Sigmoid colon (tissue), 6 donors: ENCODE measurements at regions not wholly inside any gene's neighbourhood (a gene's known extent, or its start where the extent isn't known, plus 50 kb on each side); places are given as distances from the start of the nearest gene placed in this dataset.

Source experiments
- DNase-seq: peaks from one replicate; pipeline ENCODE4 v3.0.0-alpha.2; 2019
- H3K27ac ChIP-seq, 4 donors: fragments of 200-600 bp; sonication (generic); one replicate each; pipeline ENCODE4 v1.5.1; 2016 to 2019; ENCODE audit warnings: mild to moderate bottlenecking in 1 of 4
- H3K27me3 ChIP-seq, 3 donors: fragments of 200-600 bp; sonication (generic); one replicate each; pipeline ENCODE4 v1.5.1; 2019; ENCODE audit warnings: mild to moderate bottlenecking in 1 of 3
- H3K36me3 ChIP-seq, 4 donors: fragments of 200-600 bp; sonication (generic); one replicate each; pipeline ENCODE4 v1.5.1; 2016 to 2019
- H3K4me1 ChIP-seq, 4 donors: fragments of 200-600 bp; sonication (generic); one replicate each; pipeline ENCODE4 v1.5.1; 2017 to 2019
- H3K4me3 ChIP-seq, 4 donors: fragments of 200-600 bp; sonication (generic); one replicate each; pipeline ENCODE4 v1.5.1; 2017 to 2019; ENCODE audit warnings: mild to moderate bottlenecking in 2 of 4, moderate library complexity in 1 of 4
- H3K9me3 ChIP-seq, 4 donors: fragments of 200-600 bp in 3 of 4; sonication (generic) in 3 of 4; one replicate each; pipeline versions ENCODE4 v1.5.1 to v1.6.1; 2013 to 2019
- CTCF ChIP-seq, 4 experiments: fragments of 450-650 bp in 3 of 4; fragments of 200-600 bp in 1 of 4; IDR thresholded peaks; one replicate each; pipeline ENCODE4 v1.5.1; 2016 to 2019; ENCODE audit warnings: antibody characterized with exemption in 4 of 4, mild to moderate bottlenecking in 3 of 4, moderate library complexity in 2 of 4
- EP300 ChIP-seq, 4 donors: sonication (generic); formaldehyde crosslinking; IDR thresholded peaks; one replicate each; pipeline ENCODE4 v1.6.1; 2017; ENCODE audit warnings: antibody characterized with exemption in 4 of 4
- POLR2A ChIP-seq, 2 donors: fragments of 450-650 bp; IDR thresholded peaks; one replicate each; pipeline ENCODE4 v1.6.1; 2016; ENCODE audit warnings: antibody characterized with exemption in 2 of 2, mild to moderate bottlenecking in 2 of 2, moderate library complexity in 2 of 2
- POLR2AphosphoS5 ChIP-seq, 4 donors: sonication (generic); formaldehyde crosslinking; IDR thresholded peaks; one replicate each; pipeline ENCODE4 v1.6.1; 2017; ENCODE audit warnings: antibody characterized with exemption in 4 of 4
- WGBS, 2 donors: extraction: QIAGEN DNeasy Blood & Tissue Kit; methylation state at CpG; one replicate each; pipeline ENCODE4 v1.1.7; 2013; 5-methylcytosine and 5-hydroxymethylcytosine counted together
- intact Hi-C: fragments of 100-400 bp; cut with DNase I; formaldehyde crosslinking; loops from one replicate; pipeline ENCODE4 v1.15.1; 2023
- donor health status: healthy with polysubstance abuse.
- donor health status: healthy.

GRCh38 chr13:26996965-26997752 lies 174.5 kb downstream of the USP12 start:
- Histone ChIP-seq H3K4me3 (no peak overlapping the region), H3K9me3 (no peaks in the 10 kb centered on the region), H3K36me3 (no peaks in the 10 kb centered on the region), H3K4me1 (peaks cover 0 to 29% (median 25%) of the 10 kb centered on the region in 4 donors), H3K27ac (no peak overlapping the region), H3K27me3 (no peaks in the 10 kb centered on the region)
- DNase-seq: peak; percentile 13
- intact Hi-C loops: no loop called here
- TF ChIP-seq POLR2A (IDR thresholded peaks at IDR 0.05) (no peak), POLR2AphosphoS5 (IDR thresholded peaks at IDR 0.05) (no peak), CTCF (IDR thresholded peaks at IDR 0.05) (no peak), EP300 (IDR thresholded peaks at IDR 0.05) (no peak)
- WGBS, 2 donors: 51 to 81% methylated on average over 6 of the region's 6 CpGs

GRCh38 chr13:26995159-26995558 lies 176.5 kb downstream of the USP12 start:
- no peaks in the 10 kb centered on the region for H3K9me3 ChIP-seq
- intact Hi-C loops: no loop called here
- DNase-seq: no peak
- no peak overlapping the region for H3K4me3 ChIP-seq
- no peaks in the 10 kb centered on the region for H3K36me3 ChIP-seq
- WGBS, 2 donors: 93 to 97% methylated on average over 3 of the region's 3 CpGs
- no peaks in the 10 kb centered on the region for H3K27me3 ChIP-seq
- TF ChIP-seq CTCF (IDR thresholded peaks at IDR 0.05) (no peak), POLR2AphosphoS5 (IDR thresholded peaks at IDR 0.05) (no peak), POLR2A (IDR thresholded peaks at IDR 0.05) (no peak), EP300 (IDR thresholded peaks at IDR 0.05) (no peak)
- peaks cover 0 to 47% (median 43%) of the 10 kb centered on the region in 4 donors for H3K4me1 ChIP-seq
- peak overlapping the region in 2 of 4 donors; percentile 77 to 83 for H3K27ac ChIP-seq

GRCh38 chr13:26993780-26994179 lies 177.8 kb downstream of the USP12 start:
- peaks cover 0 to 61% (median 54%) of the 10 kb centered on the region in 4 donors for H3K4me1 ChIP-seq
- no peaks in the 10 kb centered on the region for H3K9me3 ChIP-seq
- no peak overlapping the region for H3K4me3 ChIP-seq
- intact Hi-C loops: loop anchor here (5.0 kb wide), 1 partner anchor 44 kb away; no protein-coding TSS in a partner anchor
- H3K27ac ChIP-seq: peak overlapping the region; percentile 74 to 83 (median 78)
- peak; percentile 11 for DNase-seq
- 94 to 95% methylated on average over 3 of the region's 3 CpGs for WGBS, 2 donors
- H3K27me3 ChIP-seq: no peaks in the 10 kb centered on the region
- TF ChIP-seq EP300 (IDR thresholded peaks at IDR 0.05) (no peak), POLR2A (IDR thresholded peaks at IDR 0.05) (no peak), POLR2AphosphoS5 (IDR thresholded peaks at IDR 0.05) (no peak), CTCF (IDR thresholded peaks at IDR 0.05) (no peak)
- no peaks in the 10 kb centered on the region for H3K36me3 ChIP-seq

- Histone ChIP-seq H3K9me3 (no peaks in the 10 kb centered on the region), H3K4me1 (peaks cover 0 to 68% (median 60%) of the 10 kb centered on the region in 4 donors), H3K36me3 (no peaks in the 10 kb centered on the region), H3K4me3 (no peak overlapping the region), H3K27ac (peak overlapping the region; percentile 74 to 83 (median 78)), H3K27me3 (no peaks in the 10 kb centered on the region)
- no peak for TF ChIP-seq EP300 (IDR thresholded peaks at IDR 0.05)
- peak in 1 of 4 donors; percentile 48 for TF ChIP-seq POLR2AphosphoS5 (IDR thresholded peaks at IDR 0.05)
- 58 to 75% methylated on average over 4 of the region's 4 CpGs for WGBS, 2 donors
- intact Hi-C loops: loop anchor here (5.0 kb wide), 1 partner anchor 44 kb away; no protein-coding TSS in a partner anchor
- peak; percentile 68 for DNase-seq
These were observed 178.5 kb downstream of the USP12 start for GRCh38 chr13:26992951-26993719.
